Esophagus (tissue), 2 donors: ENCODE measurements at regions not wholly inside any gene's neighbourhood (a gene's known extent, or its start where the extent isn't known, plus 50 kb on each side); places are given as distances from the start of the nearest gene placed in this dataset.

Experiments used
- H3K27ac ChIP-seq, 2 donors: one replicate each; pipeline ENCODE4 v1.5.1; 2013; ENCODE audit warnings: low read depth in 2 of 2, mild to moderate bottlenecking in 2 of 2, inconsistent platforms in 1 of 2, low read length in 1 of 2, moderate library complexity in 1 of 2
- H3K27me3 ChIP-seq, 2 donors: one replicate each; pipeline ENCODE4 v1.6.1; 2013; ENCODE audit warnings: low read length in 2 of 2, control low read depth in 1 of 2, mild to moderate bottlenecking in 1 of 2; ENCODE audit not compliant: insufficient read depth in 2 of 2, control insufficient read depth in 1 of 2
- H3K36me3 ChIP-seq, 2 donors: one replicate each; pipeline ENCODE4 v1.6.1; 2013; ENCODE audit warnings: low read length in 1 of 2; ENCODE audit not compliant: control insufficient read depth in 2 of 2, insufficient read depth in 2 of 2
- H3K4me1 ChIP-seq, 2 donors: one replicate each; pipeline ENCODE4 v1.6.1; 2013; ENCODE audit warnings: low read length in 1 of 2; ENCODE audit not compliant: control insufficient read depth in 2 of 2, insufficient read depth in 2 of 2
- H3K4me3 ChIP-seq, 2 donors: one replicate each; pipeline ENCODE4 v1.5.1; 2013; ENCODE audit warnings: low read length in 2 of 2, mild to moderate bottlenecking in 2 of 2, low read depth in 1 of 2, moderate library complexity in 1 of 2
- H3K9me3 ChIP-seq, 2 donors: one replicate each; pipeline ENCODE4 v1.6.1; 2013; ENCODE audit warnings: mild to moderate bottlenecking in 2 of 2, low read depth in 1 of 2, low read length in 1 of 2, moderate library complexity in 1 of 2; ENCODE audit not compliant: control insufficient read depth in 2 of 2, insufficient read depth in 1 of 2
- WGBS, 2 donors: extraction: QIAGEN DNeasy Blood & Tissue Kit; methylation state at CpG; one replicate each; pipeline ENCODE4 v1.1.7; 2013; 5-methylcytosine and 5-hydroxymethylcytosine counted together
- donor health status: healthy with polysubstance abuse.
- donor health status: Bipolar disorder and iron deficiency.

DNA sequence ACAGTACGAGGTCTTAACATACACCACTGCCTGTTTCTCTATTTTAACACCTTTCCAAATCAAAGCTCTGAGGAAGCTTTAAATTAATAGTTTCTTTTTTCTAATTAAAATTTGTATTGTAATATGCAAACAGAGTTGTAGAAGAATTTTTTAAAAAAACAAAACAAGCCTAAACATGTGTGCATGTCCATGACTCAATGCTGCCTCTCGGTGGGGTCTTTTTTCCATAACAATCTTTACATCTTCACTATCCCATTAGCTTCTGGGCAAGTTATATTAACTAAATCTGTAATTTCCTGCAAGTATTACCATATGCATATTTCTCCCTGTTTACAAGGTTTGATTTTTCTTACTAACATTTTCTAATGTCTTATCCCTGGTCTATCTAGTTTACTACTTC, 143.9 kb upstream of the NAV3 start:
- Histone ChIP-seq H3K4me1 (no peaks in the 10 kb centered on the region), H3K9me3 (no peaks in the 10 kb centered on the region), H3K27me3 (no peaks in the 10 kb centered on the region), H3K4me3 (no peak overlapping the region), H3K27ac (no peak overlapping the region), H3K36me3 (no peaks in the 10 kb centered on the region)
- 61 to 69% methylated on average over 2 of the region's 2 CpGs for WGBS, 2 donors

GRCh38 chr12:77685901-77686300, 144.8 kb upstream of the NAV3 start:
- Histone ChIP-seq H3K27me3 (no peaks in the 10 kb centered on the region), H3K27ac (no peak overlapping the region), H3K9me3 (no peaks in the 10 kb centered on the region), H3K4me1 (no peaks in the 10 kb centered on the region), H3K36me3 (no peaks in the 10 kb centered on the region), H3K4me3 (no peak overlapping the region)
- WGBS, 2 donors = 92 to 94% methylated on average over 2 of the region's 2 CpGs

DNA sequence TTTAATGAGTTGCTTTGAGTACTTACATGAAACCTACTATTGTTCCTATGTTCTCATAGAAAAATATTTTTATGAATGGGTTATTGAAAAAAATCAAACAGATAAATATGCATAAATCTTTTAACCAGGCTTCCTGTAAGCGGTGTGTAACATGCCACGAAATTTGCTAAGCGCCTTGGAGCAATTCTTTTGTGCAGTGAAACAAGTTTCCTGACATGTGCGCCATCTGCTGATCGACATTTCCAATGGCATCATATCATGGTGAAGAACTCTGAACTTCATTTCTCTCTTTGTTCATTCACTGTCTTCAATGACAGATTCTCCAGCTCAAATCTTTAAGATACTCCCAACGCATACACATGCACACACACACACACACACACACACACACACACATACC, 145.6 kb upstream of the NAV3 start:
- Histone ChIP-seq H3K27ac (no peak overlapping the region), H3K4me3 (no peak overlapping the region), H3K36me3 (no peaks in the 10 kb centered on the region), H3K27me3 (no peaks in the 10 kb centered on the region), H3K4me1 (no peaks in the 10 kb centered on the region), H3K9me3 (no peaks in the 10 kb centered on the region)
- 8 to 13% methylated on average over 6 of the region's 6 CpGs for WGBS, 2 donors

DNA sequence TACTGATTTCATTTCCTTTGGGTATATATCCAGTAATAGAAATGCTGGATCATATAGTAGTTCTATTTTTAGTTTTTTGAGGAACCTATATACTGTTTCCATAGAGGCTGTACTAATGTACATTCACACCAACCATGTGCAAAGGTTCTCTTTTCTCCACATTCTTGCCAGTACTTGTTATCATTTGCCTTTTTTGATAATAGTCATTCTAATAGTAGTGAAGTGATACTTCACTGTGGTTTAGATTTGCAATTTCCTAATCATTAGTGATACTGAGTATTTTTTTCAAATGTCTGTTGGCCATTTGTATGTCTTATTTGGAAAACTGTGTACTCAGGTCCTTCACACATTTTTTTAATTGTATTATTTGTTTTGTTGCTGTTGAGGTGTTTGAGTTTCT, 148.2 kb upstream of the NAV3 start:
- Histone ChIP-seq H3K27me3 (no peaks in the 10 kb centered on the region), H3K27ac (no peak overlapping the region), H3K9me3 (no peaks in the 10 kb centered on the region), H3K4me3 (no peak overlapping the region), H3K36me3 (no peaks in the 10 kb centered on the region), H3K4me1 (no peaks in the 10 kb centered on the region)

GRCh38 chr12:77681726-77682125, 149.0 kb upstream of the NAV3 start:
- Histone ChIP-seq H3K4me3 (no peak overlapping the region), H3K27ac (no peak overlapping the region), H3K9me3 (no peaks in the 10 kb centered on the region), H3K4me1 (no peaks in the 10 kb centered on the region), H3K36me3 (no peaks in the 10 kb centered on the region), H3K27me3 (no peaks in the 10 kb centered on the region)
- 76 to 87% methylated on average over 2 of the region's 2 CpGs for WGBS, 2 donors

DNA sequence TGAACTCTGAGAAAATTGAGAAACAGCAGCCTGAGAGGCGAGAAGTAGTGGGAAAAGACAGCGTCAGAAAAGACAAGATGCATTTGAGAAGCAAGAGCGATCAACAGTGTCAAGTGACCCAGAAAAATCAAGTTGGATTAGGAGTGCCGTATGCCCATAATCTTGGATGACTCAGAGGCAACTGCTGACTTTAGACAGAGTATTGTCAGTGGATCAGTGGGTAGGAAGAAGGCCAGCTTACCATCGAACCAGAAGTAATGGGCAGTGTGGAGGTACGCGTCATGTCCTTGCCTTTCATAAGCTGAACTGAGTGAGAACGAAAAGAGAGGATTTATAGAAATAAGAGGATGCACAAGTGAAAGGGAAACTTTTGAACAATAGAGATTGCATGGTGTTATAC, 151.0 kb upstream of the NAV3 start:
- Histone ChIP-seq H3K4me1 (no peaks in the 10 kb centered on the region), H3K36me3 (no peaks in the 10 kb centered on the region), H3K27me3 (no peaks in the 10 kb centered on the region), H3K27ac (no peak overlapping the region), H3K9me3 (no peaks in the 10 kb centered on the region), H3K4me3 (no peak overlapping the region)
- 87 to 88% methylated on average over 8 of the region's 8 CpGs for WGBS, 2 donors

DNA sequence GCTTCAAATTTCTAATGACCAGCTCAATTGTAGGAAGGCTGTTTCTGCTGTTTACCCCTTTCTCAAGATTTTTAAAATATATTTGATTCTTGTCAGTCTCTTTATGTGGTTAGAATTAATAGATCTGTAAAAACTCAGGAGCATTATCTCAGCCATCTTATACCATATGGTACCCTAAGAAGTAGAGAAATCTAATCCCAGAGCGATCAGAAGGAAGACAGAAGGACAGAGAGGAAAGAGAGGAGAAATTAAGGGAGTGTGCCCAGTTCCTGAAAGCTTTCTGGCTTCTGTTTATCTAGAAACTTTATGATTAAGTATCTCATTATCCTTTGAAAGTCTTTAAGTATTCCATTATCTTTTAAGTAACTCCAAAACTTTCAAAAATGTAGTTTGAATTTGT, 152.1 kb upstream of the NAV3 start:
- Histone ChIP-seq H3K36me3 (no peaks in the 10 kb centered on the region), H3K27me3 (no peaks in the 10 kb centered on the region), H3K9me3 (no peaks in the 10 kb centered on the region), H3K4me1 (no peaks in the 10 kb centered on the region), H3K4me3 (no peak overlapping the region), H3K27ac (no peak overlapping the region)
- WGBS, 2 donors = 54 to 58% methylated on average over 1 of the region's 1 CpG

GRCh38 chr12:77667101-77667500, 163.6 kb upstream of the NAV3 start:
- 88 to 90% methylated on average over 6 of the region's 6 CpGs for WGBS, 2 donors
- H3K9me3 ChIP-seq = peaks cover 0 to 4% of the 10 kb centered on the region in 2 donors
- H3K27me3 ChIP-seq = no peaks in the 10 kb centered on the region
- H3K36me3 ChIP-seq = no peaks in the 10 kb centered on the region
- no peaks in the 10 kb centered on the region for H3K4me1 ChIP-seq
- H3K27ac ChIP-seq = no peak overlapping the region
- no peak overlapping the region for H3K4me3 ChIP-seq

DNA sequence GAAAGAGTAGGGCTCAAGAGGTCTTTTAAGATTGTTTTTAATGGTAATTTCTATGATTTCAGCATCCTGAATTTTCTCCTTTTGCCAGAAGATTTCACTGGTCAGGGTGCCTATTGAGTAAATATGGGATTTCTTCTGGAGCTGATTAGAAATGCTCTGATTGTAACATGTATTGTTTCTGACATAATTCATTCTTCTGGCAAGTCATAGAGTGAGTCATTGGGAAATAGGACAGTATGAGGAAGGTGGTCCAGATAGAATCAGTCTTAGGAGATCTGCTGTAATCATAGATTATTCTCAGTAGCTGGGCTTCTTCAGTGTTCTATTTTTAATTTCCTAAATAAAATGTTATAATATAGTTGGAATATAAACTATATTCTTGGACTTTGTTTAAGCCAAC, 182.0 kb upstream of the NAV3 start:
- Histone ChIP-seq H3K27ac (no peak overlapping the region), H3K4me1 (no peaks in the 10 kb centered on the region), H3K9me3 (no peaks in the 10 kb centered on the region), H3K36me3 (no peaks in the 10 kb centered on the region), H3K27me3 (no peaks in the 10 kb centered on the region), H3K4me3 (no peak overlapping the region)

DNA sequence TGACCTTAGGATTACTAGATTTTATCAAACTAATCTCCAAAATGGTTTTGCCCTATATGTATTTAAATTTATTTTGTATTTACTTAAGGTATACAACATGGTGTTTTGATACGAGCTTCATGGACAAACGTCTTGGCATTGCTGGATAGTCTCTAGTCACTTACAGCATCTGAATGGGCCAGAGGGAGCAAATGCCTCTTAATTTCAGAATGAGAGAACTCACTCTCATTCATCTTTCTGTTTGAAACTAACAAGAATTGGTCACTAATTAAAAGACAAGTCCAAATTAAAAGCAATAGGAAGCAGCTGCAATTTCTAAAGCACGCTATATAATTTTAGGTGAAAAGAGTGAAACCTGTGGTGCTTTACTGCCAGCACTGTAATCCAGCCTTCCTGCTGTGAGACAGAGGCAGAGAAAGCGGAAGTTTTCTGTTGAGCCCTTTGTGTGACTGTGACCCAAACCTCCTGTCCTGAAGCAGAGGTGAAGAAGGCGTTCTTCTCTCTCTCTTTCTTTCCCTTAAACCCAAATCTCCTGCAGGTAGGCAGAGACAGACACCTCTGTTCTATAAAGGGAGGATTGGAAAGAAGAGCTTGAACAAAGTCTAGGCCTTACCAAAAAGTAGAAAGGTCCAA, 184.6 kb upstream of the NAV3 start:
- Histone ChIP-seq H3K4me1 (no peaks in the 10 kb centered on the region), H3K9me3 (no peaks in the 10 kb centered on the region), H3K27ac (no peak overlapping the region), H3K27me3 (no peaks in the 10 kb centered on the region), H3K36me3 (no peaks in the 10 kb centered on the region), H3K4me3 (no peak overlapping the region)
- WGBS, 2 donors = 78 to 79% methylated on average over 5 of the region's 5 CpGs
